Omental fat pad (tissue), 3 donors: ENCODE measurements at regions not wholly inside any gene's neighbourhood (a gene's known extent, or its start where the extent isn't known, plus 50 kb on each side); places are given as distances from the start of the nearest gene placed in this dataset.

Experiments
- ATAC-seq: fragments of 150-250 bp; one replicate; pipeline ENCODE4 v1.9.1; 2016; ENCODE audit warnings: mild to moderate bottlenecking, moderate library complexity; ENCODE audit not compliant: low FRiP score
- DNase-seq: peaks from one replicate; pipeline ENCODE4 v3.0.0-alpha.2; 2019; ENCODE audit warnings: low spot score
- CTCF ChIP-seq, 3 donors: fragments of 450-650 bp; IDR thresholded peaks; one replicate each; pipeline ENCODE4 v1.5.1; 2016 to 2017; ENCODE audit warnings: antibody characterized with exemption in 3 of 3, mild to moderate bottlenecking in 3 of 3, moderate library complexity in 2 of 3

GRCh38 chr6:82629921-82630320 is 266.3 kb downstream of the TPBG start:
- ATAC-seq (no peak), DNase-seq (no peak)
- TF ChIP-seq CTCF (IDR thresholded peaks at IDR 0.05) = no peak

- no peak for TF ChIP-seq CTCF (IDR thresholded peaks at IDR 0.05)
- no peak for ATAC-seq
- DNase-seq = no peak
These were observed 278.1 kb downstream of the TPBG start for GRCh38 chr6:82641677-82642076.

GRCh38 chr6:82645536-82646230 is 282.1 kb downstream of the TPBG start:
- ATAC-seq = no peak
- no peak for TF ChIP-seq CTCF (IDR thresholded peaks at IDR 0.05)

GRCh38 chr6:82646231-82646615 is 282.6 kb downstream of the TPBG start:
- ATAC-seq (no peak), DNase-seq (no peak)
- TF ChIP-seq CTCF (IDR thresholded peaks at IDR 0.05) = no peak

More at GRCh38 chr6:82645536-82646230, 282.1 kb downstream of the TPBG start:
- DNase-seq = no peak

- DNase-seq = no peak
- TF ChIP-seq CTCF (IDR thresholded peaks at IDR 0.05) = no peak
These were observed 288.3 kb downstream of the TPBG start for GRCh38 chr6:82651845-82652335.

GRCh38 chr6:82679232-82679631 is 315.6 kb downstream of the TPBG start:
- no peak for TF ChIP-seq CTCF (IDR thresholded peaks at IDR 0.05)
- ATAC-seq = no peak
- DNase-seq = no peak

More at GRCh38 chr6:82651845-82652335, 288.3 kb downstream of the TPBG start:
- no peak for ATAC-seq

- no peak for TF ChIP-seq CTCF (IDR thresholded peaks at IDR 0.05)
- no peak for DNase-seq
- ATAC-seq = no peak
These were observed 316.6 kb downstream of the TPBG start for GRCh38 chr6:82680192-82680591.
